ENCODE measurements at regions not wholly inside any gene's neighbourhood (a gene's known extent, or its start where the extent isn't known, plus 50 kb on each side); places are given as distances from the start of the nearest gene placed in this dataset.

GRCh38 chr3:135328036-135328435 is 533.0 kb downstream of the EPHB1 start:
- no peak overlapping the region for H3K4me3 ChIP-seq (ENCODE audit: insufficient read length, low read depth)
- H3K4me1 ChIP-seq (ENCODE audit: insufficient read depth, insufficient read length): peaks cover 2% of the 10 kb centered on the region
- TF ChIP-seq SUZ12 (IDR thresholded peaks at IDR 0.05; ENCODE audit: extremely low read depth, insufficient read depth, insufficient read length) (no peak), YY1 (IDR thresholded peaks at IDR 0.05; ENCODE audit: insufficient read depth, insufficient read length) (no peak), ZNF274 (IDR thresholded peaks at IDR 0.05; ENCODE audit: low read depth, low read length) (no peak)
- H3K9me3 ChIP-seq (ENCODE audit: insufficient read depth, low read length): no peaks in the 10 kb centered on the region
- H3K9ac ChIP-seq (ENCODE audit: insufficient read length, low read depth): no peak overlapping the region
- H3K36me3 ChIP-seq (ENCODE audit: insufficient read depth, insufficient read length, low read length): no peaks in the 10 kb centered on the region
- no peak for DNase-seq (ENCODE audit: low read depth, low spot score)
- no peaks in the 10 kb centered on the region for H3K27me3 ChIP-seq (ENCODE audit: insufficient read depth, insufficient read length)

DNA sequence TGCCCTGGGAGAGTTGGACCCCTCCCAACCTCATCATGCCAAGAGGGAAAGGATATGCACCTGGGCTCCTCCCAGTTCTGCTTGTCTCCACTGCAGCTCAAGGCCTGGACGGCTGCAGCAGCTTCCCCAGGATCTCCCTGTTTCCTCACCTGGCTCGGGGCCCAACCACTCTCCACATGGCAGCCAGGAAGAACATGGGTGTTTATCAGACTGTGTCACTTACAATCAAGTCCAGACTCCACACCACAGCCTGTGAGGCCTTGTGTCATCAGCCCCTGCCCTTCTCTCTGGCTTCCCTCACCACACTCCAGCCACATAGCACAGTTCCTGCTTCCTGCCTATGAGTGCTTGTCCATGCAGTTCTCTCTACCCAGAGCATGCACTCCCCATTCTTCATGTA is 534.4 kb downstream of the EPHB1 start:
- DNase-seq (ENCODE audit: low read depth, low spot score): no peak

DNA sequence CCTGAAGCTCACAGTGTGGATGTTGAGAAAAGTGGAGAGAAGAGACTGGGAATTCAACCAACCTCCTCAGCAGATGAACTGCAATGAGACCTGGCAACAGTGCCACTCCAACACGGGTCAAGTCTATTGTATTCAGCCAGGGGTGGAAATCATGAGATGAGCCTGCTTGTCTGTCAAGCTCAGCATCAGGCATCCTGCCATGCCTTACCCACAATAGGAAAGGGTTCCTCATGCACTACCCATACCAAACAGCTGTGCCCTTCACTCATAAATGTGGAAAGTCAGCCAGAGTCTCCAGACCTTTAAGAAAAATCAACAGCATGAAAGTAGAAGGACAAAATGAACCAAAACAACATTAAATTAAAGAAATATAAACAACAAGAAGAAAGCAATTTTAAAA is 542.1 kb downstream of the EPHB1 start:
- H3K4me3 ChIP-seq (ENCODE audit: insufficient read length, low read depth): no peak overlapping the region
- H3K36me3 ChIP-seq (ENCODE audit: insufficient read depth, insufficient read length, low read length): no peaks in the 10 kb centered on the region
- no peak for DNase-seq (ENCODE audit: low read depth, low spot score)
- peaks cover 7% of the 10 kb centered on the region; the same call in 1 of the 2 replicates for H3K9me3 ChIP-seq (ENCODE audit: insufficient read depth, low read length)
- H3K4me1 ChIP-seq (ENCODE audit: insufficient read depth, insufficient read length): no peaks in the 10 kb centered on the region
- no peaks in the 10 kb centered on the region for H3K27me3 ChIP-seq (ENCODE audit: insufficient read depth, insufficient read length)
- no peak overlapping the region for H3K9ac ChIP-seq (ENCODE audit: insufficient read length, low read depth)
- TF ChIP-seq ZNF274 (IDR thresholded peaks at IDR 0.05; ENCODE audit: low read depth, low read length): no peak
- TF ChIP-seq SUZ12 (IDR thresholded peaks at IDR 0.05; ENCODE audit: extremely low read depth, insufficient read depth, insufficient read length): no peak
- TF ChIP-seq YY1 (IDR thresholded peaks at IDR 0.05; ENCODE audit: insufficient read depth, insufficient read length): no peak

More for the DNA sequence above, 534.4 kb downstream of the EPHB1 start:
- H3K4me3 ChIP-seq (ENCODE audit: insufficient read length, low read depth): no peak overlapping the region
- no peaks in the 10 kb centered on the region for H3K27me3 ChIP-seq (ENCODE audit: insufficient read depth, insufficient read length)
- H3K9me3 ChIP-seq (ENCODE audit: insufficient read depth, low read length): no peaks in the 10 kb centered on the region
- no peak overlapping the region for H3K9ac ChIP-seq (ENCODE audit: insufficient read length, low read depth)
- no peak for TF ChIP-seq SUZ12 (IDR thresholded peaks at IDR 0.05; ENCODE audit: extremely low read depth, insufficient read depth, insufficient read length)
- TF ChIP-seq YY1 (IDR thresholded peaks at IDR 0.05; ENCODE audit: insufficient read depth, insufficient read length): no peak
- no peak for TF ChIP-seq ZNF274 (IDR thresholded peaks at IDR 0.05; ENCODE audit: low read depth, low read length)
- peaks cover 2% of the 10 kb centered on the region for H3K4me1 ChIP-seq (ENCODE audit: insufficient read depth, insufficient read length)
- H3K36me3 ChIP-seq (ENCODE audit: insufficient read depth, insufficient read length, low read length): no peaks in the 10 kb centered on the region

DNA sequence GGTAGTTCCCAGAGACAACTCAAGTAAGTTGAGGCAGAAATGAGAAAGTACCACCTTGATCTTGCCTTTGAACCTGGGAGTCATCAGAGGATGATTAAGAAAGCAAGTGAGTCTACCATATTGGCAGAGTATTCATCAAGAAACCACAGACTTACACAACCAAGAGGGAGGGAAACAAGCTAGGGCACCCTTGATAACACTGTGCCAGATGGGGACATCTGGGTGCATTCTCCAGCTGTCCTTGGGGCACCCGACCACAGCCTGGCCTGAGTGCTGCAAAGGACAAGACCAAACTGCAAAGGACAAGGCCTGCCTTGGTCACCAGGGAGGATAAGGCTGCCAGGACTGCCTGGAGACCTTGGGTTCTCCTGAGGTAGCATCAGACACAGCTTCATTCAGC is 553.6 kb downstream of the EPHB1 start:
- no peaks in the 10 kb centered on the region for H3K36me3 ChIP-seq (ENCODE audit: insufficient read depth, insufficient read length, low read length)
- H3K27me3 ChIP-seq (ENCODE audit: insufficient read depth, insufficient read length): peaks cover 2% of the 10 kb centered on the region
- H3K4me1 ChIP-seq (ENCODE audit: insufficient read depth, insufficient read length): no peaks in the 10 kb centered on the region
- H3K9me3 ChIP-seq (ENCODE audit: insufficient read depth, low read length): no peaks in the 10 kb centered on the region
- TF ChIP-seq SUZ12 (IDR thresholded peaks at IDR 0.05; ENCODE audit: extremely low read depth, insufficient read depth, insufficient read length) (no peak), YY1 (IDR thresholded peaks at IDR 0.05; ENCODE audit: insufficient read depth, insufficient read length) (no peak), ZNF274 (IDR thresholded peaks at IDR 0.05; ENCODE audit: low read depth, low read length) (no peak)
- DNase-seq (ENCODE audit: low read depth, low spot score): no peak
- no peak overlapping the region for H3K9ac ChIP-seq (ENCODE audit: insufficient read length, low read depth)
- no peak overlapping the region for H3K4me3 ChIP-seq (ENCODE audit: insufficient read length, low read depth)

DNA sequence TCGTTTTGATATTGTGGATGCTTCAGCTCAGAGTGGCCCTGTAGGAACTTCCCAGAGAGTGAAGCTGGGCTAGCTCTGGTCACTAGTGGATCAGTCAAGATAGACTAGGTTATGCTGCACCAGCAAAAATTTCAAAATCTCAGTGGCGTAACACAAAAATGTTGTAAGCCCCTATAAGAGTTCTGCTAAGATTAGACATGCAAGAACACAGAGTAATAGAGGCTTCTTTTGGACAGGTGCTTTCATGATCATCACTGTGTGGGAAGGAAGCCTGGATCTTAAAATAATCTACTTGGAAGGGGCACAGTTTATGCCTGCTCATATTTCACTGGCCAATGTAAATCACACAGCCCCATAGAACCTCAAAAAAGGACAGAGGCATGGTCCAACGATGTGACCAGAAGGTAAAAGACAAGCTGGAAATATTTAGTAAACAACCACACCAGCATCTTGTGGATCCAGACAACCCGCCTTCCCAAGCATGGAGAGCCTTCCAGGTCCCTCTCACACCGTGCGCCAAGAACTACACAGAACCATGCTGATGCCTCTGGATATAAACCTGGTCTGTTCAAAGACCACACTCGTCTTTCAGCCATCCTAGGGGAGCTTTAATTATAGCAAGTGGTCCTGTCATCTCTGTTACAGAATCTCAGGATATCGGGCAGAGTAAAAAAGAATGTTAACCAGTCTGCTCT is 554.3 kb downstream of the EPHB1 start:
- TF ChIP-seq SUZ12 (IDR thresholded peaks at IDR 0.05; ENCODE audit: extremely low read depth, insufficient read depth, insufficient read length) (no peak), ZNF274 (IDR thresholded peaks at IDR 0.05; ENCODE audit: low read depth, low read length) (no peak), YY1 (IDR thresholded peaks at IDR 0.05; ENCODE audit: insufficient read depth, insufficient read length) (no peak)
- Histone ChIP-seq H3K27me3 (ENCODE audit: insufficient read depth, insufficient read length) (peaks cover 2% of the 10 kb centered on the region), H3K36me3 (ENCODE audit: insufficient read depth, insufficient read length, low read length) (no peaks in the 10 kb centered on the region), H3K4me3 (ENCODE audit: insufficient read length, low read depth) (no peak overlapping the region), H3K4me1 (ENCODE audit: insufficient read depth, insufficient read length) (no peaks in the 10 kb centered on the region), H3K9ac (ENCODE audit: insufficient read length, low read depth) (no peak overlapping the region), H3K9me3 (ENCODE audit: insufficient read depth, low read length) (peaks cover 1% of the 10 kb centered on the region; the same call in 1 of the 2 replicates)
- no peak for DNase-seq (ENCODE audit: low read depth, low spot score)

DNA sequence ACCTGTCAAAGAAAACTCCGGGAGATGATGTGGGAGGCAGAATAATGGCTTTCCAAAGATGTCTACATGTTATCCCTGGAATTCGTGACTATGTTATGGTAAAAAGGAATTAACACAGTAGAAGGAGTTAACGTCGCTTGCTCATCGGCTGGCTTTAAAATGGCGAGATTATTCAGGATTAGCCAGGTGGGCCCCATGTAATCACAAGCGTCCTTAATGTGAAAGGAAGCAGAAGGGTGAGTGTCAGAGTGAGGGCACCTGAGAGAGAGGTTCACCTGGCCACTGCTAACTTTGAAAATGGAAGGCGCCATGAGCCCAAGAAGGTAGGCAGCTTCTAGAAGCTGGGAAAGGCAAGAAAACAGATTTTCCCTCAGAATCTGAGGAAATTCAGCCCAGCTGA is 557.2 kb downstream of the EPHB1 start:
- Histone ChIP-seq H3K9me3 (ENCODE audit: insufficient read depth, low read length) (peaks cover 8% of the 10 kb centered on the region; the same call in 1 of the 2 replicates), H3K4me3 (ENCODE audit: insufficient read length, low read depth) (no peak overlapping the region), H3K4me1 (ENCODE audit: insufficient read depth, insufficient read length) (no peaks in the 10 kb centered on the region), H3K36me3 (ENCODE audit: insufficient read depth, insufficient read length, low read length) (no peaks in the 10 kb centered on the region), H3K9ac (ENCODE audit: insufficient read length, low read depth) (no peak overlapping the region), H3K27me3 (ENCODE audit: insufficient read depth, insufficient read length) (no peaks in the 10 kb centered on the region)
- TF ChIP-seq SUZ12 (IDR thresholded peaks at IDR 0.05; ENCODE audit: extremely low read depth, insufficient read depth, insufficient read length) (no peak), YY1 (IDR thresholded peaks at IDR 0.05; ENCODE audit: insufficient read depth, insufficient read length) (no peak), ZNF274 (IDR thresholded peaks at IDR 0.05; ENCODE audit: low read depth, low read length) (no peak)
- peak; percentile 20 for DNase-seq (ENCODE audit: low read depth, low spot score)

DNA sequence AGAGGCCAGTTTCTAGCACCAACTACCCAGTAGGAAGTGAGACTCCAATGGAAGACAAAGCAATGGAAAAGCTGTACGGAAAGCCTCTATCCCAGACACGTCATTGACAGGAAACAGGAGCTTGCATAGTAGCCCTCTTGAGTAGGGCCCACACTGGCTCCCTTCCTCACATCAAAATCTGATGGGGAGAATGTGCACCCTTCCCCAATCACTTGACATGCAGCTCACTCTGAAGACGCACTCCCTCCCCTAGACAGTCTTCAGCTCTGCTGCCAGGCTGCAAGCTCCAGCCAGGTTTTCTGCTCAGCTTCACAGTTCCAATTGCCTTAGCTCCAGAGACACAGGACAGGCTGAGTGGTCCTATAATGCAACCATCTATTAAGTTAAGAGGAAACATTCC is 567.8 kb downstream of the EPHB1 start:
- no peak overlapping the region for H3K4me3 ChIP-seq (ENCODE audit: insufficient read length, low read depth)
- H3K9me3 ChIP-seq (ENCODE audit: insufficient read depth, low read length): no peaks in the 10 kb centered on the region
- no peaks in the 10 kb centered on the region for H3K27me3 ChIP-seq (ENCODE audit: insufficient read depth, insufficient read length)
- DNase-seq (ENCODE audit: low read depth, low spot score): no peak
- TF ChIP-seq YY1 (IDR thresholded peaks at IDR 0.05; ENCODE audit: insufficient read depth, insufficient read length) (no peak), SUZ12 (IDR thresholded peaks at IDR 0.05; ENCODE audit: extremely low read depth, insufficient read depth, insufficient read length) (no peak), ZNF274 (IDR thresholded peaks at IDR 0.05; ENCODE audit: low read depth, low read length) (no peak)
- H3K4me1 ChIP-seq (ENCODE audit: insufficient read depth, insufficient read length): no peaks in the 10 kb centered on the region
- H3K9ac ChIP-seq (ENCODE audit: insufficient read length, low read depth): no peak overlapping the region
- no peaks in the 10 kb centered on the region for H3K36me3 ChIP-seq (ENCODE audit: insufficient read depth, insufficient read length, low read length)

Data from NT2/D1 (cell line).